Natural killer cell (primary cell): ENCODE measurements at regions not wholly inside any gene's neighbourhood (a gene's known extent, or its start where the extent isn't known, plus 50 kb on each side); places are given as distances from the start of the nearest gene placed in this dataset.
"Not testable (repeated sequence)": the region's sequence is repeated elsewhere in the genome, so short reads cannot be mapped to it uniquely, and the experiment has no call there.

Experiments
- ATAC-seq, 3 donors: fragments of 150-1000 bp in 2 of 3; fragments of 200-7000 bp in 1 of 3; cut with Tn5 transposase; 1 replicate in 1 of 3; 2 replicates in 2 of 3; pipeline ENCODE4 v1.10.0; 2021; ENCODE audit warnings: mild to moderate bottlenecking in 2 of 3, moderate library complexity in 2 of 3
- DNase-seq, 2 donors: peaks; one replicate each; pipeline versions ENCODE4 v3.0.0 to v3.0.0-alpha.2; 2013 to 2021; ENCODE audit warnings: mixed read lengths in 1 of 2
- H3K27ac ChIP-seq: one replicate; pipeline ENCODE4 v1.5.1; 2013; ENCODE audit warnings: mild to moderate bottlenecking, low read length
- H3K27me3 ChIP-seq: one replicate; pipeline ENCODE4 v1.6.1; 2013; ENCODE audit warnings: low read length; ENCODE audit not compliant: control insufficient read depth, insufficient read depth
- H3K36me3 ChIP-seq: one replicate; pipeline ENCODE4 v1.6.1; 2013; ENCODE audit warnings: low read length; ENCODE audit not compliant: control insufficient read depth, insufficient read depth
- H3K4me1 ChIP-seq: one replicate; pipeline ENCODE4 v1.6.1; 2013; ENCODE audit warnings: low read length; ENCODE audit not compliant: control insufficient read depth, insufficient read depth
- H3K4me3 ChIP-seq: one replicate; pipeline ENCODE4 v1.5.1; 2013; ENCODE audit warnings: low read length
- H3K9me3 ChIP-seq: one replicate; pipeline ENCODE4 v1.6.1; 2013; ENCODE audit warnings: low read length; ENCODE audit not compliant: control insufficient read depth, insufficient read depth
- H3K27ac Mint-ChIP-seq, 2 donors: one replicate each; pipeline ENCODE4 v1.8.0; 2022; ENCODE audit warnings: mild to moderate bottlenecking in 2 of 2, mixed read lengths in 2 of 2, moderate library complexity in 1 of 2
- H3K27me3 Mint-ChIP-seq, 2 donors: one replicate each; pipeline ENCODE4 v1.8.0; 2022; ENCODE audit warnings: low read depth in 2 of 2, mixed read lengths in 2 of 2
- H3K36me3 Mint-ChIP-seq: one replicate; pipeline ENCODE4 v1.8.0; 2022; ENCODE audit warnings: mixed read lengths
- H3K4me1 Mint-ChIP-seq, 2 donors: one replicate each; pipeline ENCODE4 v1.8.0; 2022; ENCODE audit warnings: mixed read lengths in 2 of 2
- H3K4me3 Mint-ChIP-seq: one replicate; pipeline ENCODE4 v1.8.0; 2022; ENCODE audit warnings: mild to moderate bottlenecking, moderate library complexity, mixed read lengths
- H3K9me3 Mint-ChIP-seq, 2 donors: one replicate each; pipeline ENCODE4 v1.8.0; 2022; ENCODE audit warnings: mixed read lengths in 2 of 2
- WGBS: methylation state at CpG from one replicate; pipeline ENCODE4 v1.1.7; 2013; ENCODE audit warnings: missing lambda C conversion rate; ENCODE audit not compliant: insufficient coverage; 5-methylcytosine and 5-hydroxymethylcytosine counted together
- intact Hi-C: fragments of 100-400 bp; cut with micrococcal nuclease; formaldehyde crosslinking; loops from one replicate; pipeline ENCODE4 v1.14.2; 2022
- TF ChIP-seq, protein P1 (sequence below): fragments of 200-600 bp; IDR thresholded peaks from one replicate; pipeline ENCODE4 v1.8.0; 2022; ENCODE audit warnings: antibody characterized with exemption

DNA sequence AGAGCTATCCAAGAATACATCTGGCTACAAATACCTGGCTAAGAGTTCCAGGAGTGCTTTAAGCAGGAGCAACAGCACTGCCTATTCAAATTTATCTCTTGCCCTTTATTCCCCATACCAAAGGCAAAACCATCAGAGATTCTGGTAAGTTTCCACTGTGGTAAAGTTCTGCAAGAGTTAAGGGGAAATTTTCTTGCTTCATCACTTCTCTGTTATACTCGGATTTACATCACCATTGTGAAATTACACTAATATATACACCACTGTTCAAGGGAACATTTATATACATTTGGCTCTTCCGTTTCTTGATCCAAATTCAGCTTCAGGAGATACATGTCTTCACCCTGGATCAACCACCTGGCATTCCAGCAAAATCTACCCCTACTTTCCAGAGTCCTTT, 70.8 kb upstream of the PTPN13 start:
- no peaks in the 10 kb centered on the region for H3K27me3 ChIP-seq
- 78% methylated on average over 2 of the region's 2 CpGs for WGBS
- no peak overlapping the region for H3K4me3 ChIP-seq
- Mint-ChIP-seq H3K4me1 (no peaks in the 10 kb centered on the region), H3K27me3 (peaks cover 0 to 5% of the 10 kb centered on the region in 2 donors), H3K36me3 (peaks cover 9% of the 10 kb centered on the region), H3K27ac (no peak overlapping the region), H3K9me3 (peaks cover 2 to 5% of the 10 kb centered on the region in 2 donors), H3K4me3 (no peak overlapping the region)
- H3K27ac ChIP-seq: no peak overlapping the region
- H3K36me3 ChIP-seq: no peaks in the 10 kb centered on the region
- DNase-seq: no peak
- no peak for ATAC-seq
- TF ChIP-seq, protein P1, sequence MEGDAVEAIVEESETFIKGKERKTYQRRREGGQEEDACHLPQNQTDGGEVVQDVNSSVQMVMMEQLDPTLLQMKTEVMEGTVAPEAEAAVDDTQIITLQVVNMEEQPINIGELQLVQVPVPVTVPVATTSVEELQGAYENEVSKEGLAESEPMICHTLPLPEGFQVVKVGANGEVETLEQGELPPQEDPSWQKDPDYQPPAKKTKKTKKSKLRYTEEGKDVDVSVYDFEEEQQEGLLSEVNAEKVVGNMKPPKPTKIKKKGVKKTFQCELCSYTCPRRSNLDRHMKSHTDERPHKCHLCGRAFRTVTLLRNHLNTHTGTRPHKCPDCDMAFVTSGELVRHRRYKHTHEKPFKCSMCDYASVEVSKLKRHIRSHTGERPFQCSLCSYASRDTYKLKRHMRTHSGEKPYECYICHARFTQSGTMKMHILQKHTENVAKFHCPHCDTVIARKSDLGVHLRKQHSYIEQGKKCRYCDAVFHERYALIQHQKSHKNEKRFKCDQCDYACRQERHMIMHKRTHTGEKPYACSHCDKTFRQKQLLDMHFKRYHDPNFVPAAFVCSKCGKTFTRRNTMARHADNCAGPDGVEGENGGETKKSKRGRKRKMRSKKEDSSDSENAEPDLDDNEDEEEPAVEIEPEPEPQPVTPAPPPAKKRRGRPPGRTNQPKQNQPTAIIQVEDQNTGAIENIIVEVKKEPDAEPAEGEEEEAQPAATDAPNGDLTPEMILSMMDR: no peak
- peaks cover 5% of the 10 kb centered on the region for H3K9me3 ChIP-seq
- intact Hi-C loops: no loop called here
- no peaks in the 10 kb centered on the region for H3K4me1 ChIP-seq

DNA sequence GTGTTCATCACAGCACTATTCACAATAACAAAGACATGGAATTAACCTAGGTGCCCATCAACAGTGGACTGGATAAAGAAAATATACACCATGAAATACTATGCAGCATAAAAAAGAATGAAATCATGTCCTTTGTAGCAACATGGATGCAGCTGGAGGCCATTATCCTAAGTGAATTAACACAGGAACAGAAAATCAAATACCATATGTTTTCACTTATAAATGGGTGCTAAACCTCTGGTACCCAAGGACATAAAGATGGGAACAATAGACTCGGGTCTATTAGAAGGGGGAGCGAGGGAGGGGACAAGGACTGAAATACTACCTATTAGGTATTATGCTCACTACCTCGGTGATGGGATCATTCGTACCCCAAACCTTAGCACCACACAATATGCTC, 66.4 kb upstream of the PTPN13 start:
- H3K27ac ChIP-seq, H3K4me3 ChIP-seq, H3K36me3 Mint-ChIP-seq, H3K4me1 ChIP-seq, H3K9me3 Mint-ChIP-seq, H3K4me1 Mint-ChIP-seq, H3K9me3 ChIP-seq, H3K27me3 Mint-ChIP-seq, H3K27ac Mint-ChIP-seq, ATAC-seq, H3K36me3 ChIP-seq, DNase-seq, H3K27me3 ChIP-seq, H3K4me3 Mint-ChIP-seq, intact Hi-C loops: not testable (repeated sequence)
- 80% methylated on average over 4 of the region's 4 CpGs for WGBS

DNA sequence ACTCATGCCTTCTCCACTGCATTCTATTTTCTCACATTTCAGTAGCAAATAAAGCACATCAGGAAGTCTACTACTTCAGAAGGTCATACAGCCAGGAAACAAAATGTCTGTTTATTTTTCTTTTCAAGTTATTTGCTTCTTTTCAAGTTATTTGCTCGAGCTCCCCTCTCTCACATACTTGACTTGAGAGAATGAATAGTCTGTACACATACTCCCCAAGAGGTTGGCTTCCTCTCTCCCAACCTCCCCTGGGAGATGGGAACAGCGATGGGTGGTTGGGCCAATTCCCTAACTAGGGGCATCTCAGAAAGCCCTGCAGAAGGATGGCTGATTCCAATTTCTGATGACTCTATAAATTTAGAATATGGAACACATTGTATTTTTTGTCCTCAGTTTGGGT, 64.7 kb upstream of the PTPN13 start:
- H3K4me3 Mint-ChIP-seq: no peak overlapping the region
- H3K27ac Mint-ChIP-seq: no peak overlapping the region
- no peak for ATAC-seq
- Histone ChIP-seq H3K27me3 (no peaks in the 10 kb centered on the region), H3K4me3 (no peak overlapping the region), H3K27ac (no peak overlapping the region), H3K36me3 (no peaks in the 10 kb centered on the region), H3K4me1 (no peaks in the 10 kb centered on the region), H3K9me3 (no peaks in the 10 kb centered on the region)
- WGBS: 71% methylated on average over 2 of the region's 2 CpGs
- no peaks in the 10 kb centered on the region for H3K4me1 Mint-ChIP-seq
- no peak for DNase-seq
- H3K27me3 Mint-ChIP-seq: no peaks in the 10 kb centered on the region
- no peaks in the 10 kb centered on the region for H3K36me3 Mint-ChIP-seq
- TF ChIP-seq, protein P1: no peak
- intact Hi-C loops: no loop called here
- H3K9me3 Mint-ChIP-seq: no peaks in the 10 kb centered on the region

DNA sequence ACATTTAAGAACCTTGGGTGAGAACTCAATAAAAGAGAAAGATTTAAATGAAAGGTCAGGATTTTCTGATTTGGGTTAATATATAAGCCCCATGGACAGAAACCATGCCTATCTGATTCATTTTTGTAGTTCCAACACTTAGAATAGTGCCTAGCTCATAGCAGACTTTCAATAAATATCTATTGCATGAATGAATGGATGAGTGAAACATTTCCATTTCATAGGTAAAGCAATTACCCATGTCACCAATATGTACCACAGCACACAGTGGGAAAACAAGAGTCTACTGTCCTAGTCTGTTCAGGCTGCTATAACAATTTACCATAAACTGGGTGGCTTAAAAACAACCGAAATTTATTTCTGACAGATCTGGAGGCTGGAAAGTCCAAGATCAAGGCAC, 63.9 kb upstream of the PTPN13 start:
- H3K36me3 ChIP-seq: no peaks in the 10 kb centered on the region
- H3K27ac ChIP-seq: no peak overlapping the region
- ATAC-seq (no peak), DNase-seq (no peak)
- no peaks in the 10 kb centered on the region for H3K4me1 Mint-ChIP-seq
- no peak overlapping the region for H3K4me3 Mint-ChIP-seq
- 87% methylated on average over 1 of the region's 1 CpG for WGBS
- no peaks in the 10 kb centered on the region for H3K9me3 Mint-ChIP-seq
- no peaks in the 10 kb centered on the region for H3K36me3 Mint-ChIP-seq
- intact Hi-C loops: no loop called here
- no peaks in the 10 kb centered on the region for H3K27me3 ChIP-seq
- no peaks in the 10 kb centered on the region for H3K27me3 Mint-ChIP-seq
- H3K27ac Mint-ChIP-seq: no peak overlapping the region
- H3K4me3 ChIP-seq: no peak overlapping the region
- TF ChIP-seq, protein P1: no peak
- H3K9me3 ChIP-seq: no peaks in the 10 kb centered on the region
- no peaks in the 10 kb centered on the region for H3K4me1 ChIP-seq
